ENCODE measurements at regions not wholly inside any gene's neighbourhood (a gene's known extent, or its start where the extent isn't known, plus 50 kb on each side); places are given as distances from the start of the nearest gene placed in this dataset.

- Mint-ChIP-seq H3K4me1 (no peaks in the 10 kb centered on the region), H3K27ac (no peak overlapping the region), H3K27me3 (ENCODE audit: insufficient read depth, low read depth) (no peaks in the 10 kb centered on the region), H3K9me3 (peaks cover 21% of the 10 kb centered on the region), H3K36me3 (peaks cover 5% of the 10 kb centered on the region), H3K4me3 (no peak overlapping the region)
- Histone ChIP-seq H4K20me1 (ENCODE audit: low read depth) (no peaks in the 10 kb centered on the region), H3K9me3 (ENCODE audit: low read depth) (no peaks in the 10 kb centered on the region), H3K4me2 (no peak overlapping the region), H3K4me1 (no peaks in the 10 kb centered on the region), H3F3A (ENCODE audit: low read depth) (no peaks in the 10 kb centered on the region), H2AFZ (replicated peaks) (no peak overlapping the region), H3K36me3 (no peaks in the 10 kb centered on the region), H3K9ac (no peak overlapping the region), H3K79me2 (ENCODE audit: low read depth) (no peaks in the 10 kb centered on the region), H3K4me3 (no peak overlapping the region), H3K27me3 (no peaks in the 10 kb centered on the region), H3K27ac (no peak overlapping the region)
- DNase-seq (ENCODE audit: low spot score), result no peak
- TF ChIP-seq EZH2phosphoT487 (IDR thresholded peaks at IDR 0.05) (no peak), CTCF (IDR thresholded peaks at IDR 0.05) (no peak), EZH2 (IDR thresholded peaks at IDR 0.05) (no peak)
These were observed 260.5 kb downstream of the NXPE2 start for GRCh38 chr11:114938799-114939198.

- H3K27ac Mint-ChIP-seq, result no peak overlapping the region
- Histone ChIP-seq H3K27me3 (no peaks in the 10 kb centered on the region), H3K4me3 (no peak overlapping the region), H3K79me2 (ENCODE audit: low read depth) (no peaks in the 10 kb centered on the region), H3K9ac (no peak overlapping the region), H2AFZ (replicated peaks) (no peak overlapping the region), H3F3A (ENCODE audit: low read depth) (no peaks in the 10 kb centered on the region), H3K4me1 (no peaks in the 10 kb centered on the region), H3K4me2 (no peak overlapping the region), H3K9me3 (ENCODE audit: low read depth) (peaks cover 4% of the 10 kb centered on the region), H4K20me1 (ENCODE audit: low read depth) (no peaks in the 10 kb centered on the region), H3K36me3 (no peaks in the 10 kb centered on the region), H3K27ac (no peak overlapping the region)
- H3K4me3 Mint-ChIP-seq, result no peak overlapping the region
- H3K9me3 Mint-ChIP-seq, result peaks cover 23% of the 10 kb centered on the region
- peaks cover 5% of the 10 kb centered on the region for H3K36me3 Mint-ChIP-seq
- DNase-seq (ENCODE audit: low spot score), result peak; percentile 26
- H3K4me1 Mint-ChIP-seq, result no peaks in the 10 kb centered on the region
- no peaks in the 10 kb centered on the region for H3K27me3 Mint-ChIP-seq (ENCODE audit: insufficient read depth, low read depth)
- TF ChIP-seq EZH2 (IDR thresholded peaks at IDR 0.05) (no peak), CTCF (IDR thresholded peaks at IDR 0.05) (peak; percentile 45), EZH2phosphoT487 (IDR thresholded peaks at IDR 0.05) (no peak)
These were observed 263.9 kb downstream of the NXPE2 start for GRCh38 chr11:114942207-114942606.

GRCh38 chr11:114949614-114950351 lies 271.5 kb downstream of the NXPE2 start:
- Histone ChIP-seq H3K4me3 (no peak overlapping the region), H3K79me2 (ENCODE audit: low read depth) (no peaks in the 10 kb centered on the region), H3K36me3 (no peaks in the 10 kb centered on the region), H3K27me3 (no peaks in the 10 kb centered on the region), H4K20me1 (ENCODE audit: low read depth) (no peaks in the 10 kb centered on the region), H3K9ac (no peak overlapping the region), H3K4me2 (no peak overlapping the region), H3K9me3 (ENCODE audit: low read depth) (peaks cover under 1% of the 10 kb centered on the region), H2AFZ (replicated peaks) (no peak overlapping the region), H3F3A (ENCODE audit: low read depth) (no peaks in the 10 kb centered on the region), H3K27ac (no peak overlapping the region), H3K4me1 (no peaks in the 10 kb centered on the region)
- Mint-ChIP-seq H3K9me3 (no peaks in the 10 kb centered on the region), H3K4me3 (no peak overlapping the region), H3K27me3 (ENCODE audit: insufficient read depth, low read depth) (peaks cover 7% of the 10 kb centered on the region), H3K4me1 (peaks cover 10% of the 10 kb centered on the region), H3K27ac (peak overlapping the region; percentile 58), H3K36me3 (no peaks in the 10 kb centered on the region)
- TF ChIP-seq EZH2phosphoT487 (IDR thresholded peaks at IDR 0.05) (no peak), CTCF (IDR thresholded peaks at IDR 0.05) (no peak), EZH2 (IDR thresholded peaks at IDR 0.05) (no peak)
- no peak for DNase-seq (ENCODE audit: low spot score)

Data from neural progenitor cell (in vitro differentiated cells).